Mesendoderm (in vitro differentiated cells): ENCODE measurements at regions not wholly inside any gene's neighbourhood (a gene's known extent, or its start where the extent isn't known, plus 50 kb on each side); places are given as distances from the start of the nearest gene placed in this dataset.
"Not testable (repeated sequence)": the region's sequence is repeated elsewhere in the genome, so short reads cannot be mapped to it uniquely, and the experiment has no call there.

ENCODE experiments used
- DNase-seq: peaks from one replicate; pipeline ENCODE4 v3.0.0; 2013
- H2AK5ac ChIP-seq: 2 replicates; pipeline ENCODE4 v1.6.1; 2013; ENCODE audit warnings: low read length, inconsistent platforms
- H2BK120ac ChIP-seq: 2 replicates; pipeline ENCODE4 v1.6.1; 2013; ENCODE audit warnings: low read depth, mild to moderate bottlenecking, low read length, moderate library complexity, mixed read lengths
- H2BK15ac ChIP-seq: replicated peaks from 2 replicates; pipeline ENCODE4 v1.6.1; 2013; ENCODE audit warnings: low read depth, mild to moderate bottlenecking, moderate library complexity
- H2BK5ac ChIP-seq: 2 replicates; pipeline ENCODE4 v1.6.1; 2013; ENCODE audit warnings: low read length, inconsistent platforms
- H3K18ac ChIP-seq: 2 replicates; pipeline ENCODE4 v1.6.1; 2013; ENCODE audit warnings: mild to moderate bottlenecking, low read length, mixed read lengths
- H3K23ac ChIP-seq: one replicate; pipeline ENCODE4 v1.6.1; 2013; ENCODE audit warnings: low read length
- H3K27ac ChIP-seq: 2 replicates; pipeline ENCODE4 v1.5.1; 2013; ENCODE audit warnings: low read depth, mild to moderate bottlenecking, inconsistent platforms, low read length, moderate library complexity
- H3K27me3 ChIP-seq: 2 replicates; pipeline ENCODE4 v1.6.1; 2013; ENCODE audit warnings: low read length, control low read depth, mild to moderate bottlenecking, inconsistent platforms; ENCODE audit not compliant: insufficient read depth, poor library complexity
- H3K36me3 ChIP-seq: 2 replicates; pipeline ENCODE4 v1.6.1; 2013; ENCODE audit warnings: low read length, inconsistent platforms; ENCODE audit not compliant: control insufficient read depth, insufficient read depth
- H3K4ac ChIP-seq: one replicate; pipeline ENCODE4 v1.6.1; 2013; ENCODE audit warnings: low read depth, mild to moderate bottlenecking, low read length, moderate library complexity
- H3K4me1 ChIP-seq: 2 replicates; pipeline ENCODE4 v1.6.1; 2013; ENCODE audit warnings: low read depth, low read length, inconsistent platforms; ENCODE audit not compliant: control insufficient read depth
- H3K4me2 ChIP-seq: 2 replicates; pipeline ENCODE4 v1.6.1; 2013; ENCODE audit warnings: low read length
- H3K4me3 ChIP-seq: 2 replicates; pipeline ENCODE4 v1.5.1; 2013; ENCODE audit warnings: mild to moderate bottlenecking, low read length
- H3K56ac ChIP-seq: one replicate; pipeline ENCODE4 v1.6.1; 2013; ENCODE audit warnings: low read length
- H3K79me1 ChIP-seq: 2 replicates; pipeline ENCODE4 v1.6.1; 2013; ENCODE audit warnings: low read length, inconsistent platforms
- H3K79me2 ChIP-seq: 2 replicates; pipeline ENCODE4 v1.6.1; 2013; ENCODE audit warnings: mild to moderate bottlenecking, low read length; ENCODE audit not compliant: control insufficient read depth, insufficient read depth
- H3K9ac ChIP-seq: 2 replicates; pipeline ENCODE4 v1.6.1; 2013; ENCODE audit warnings: low read length, inconsistent platforms
- H4K5ac ChIP-seq: one replicate; pipeline ENCODE4 v1.6.1; 2013; ENCODE audit warnings: low read length
- H4K8ac ChIP-seq: one replicate; pipeline ENCODE4 v1.6.1; 2013; ENCODE audit warnings: low read depth, mild to moderate bottlenecking, control low read depth, low read length, moderate library complexity
- WGBS: extraction: QIAGEN DNeasy Blood & Tissue Kit; methylation state at CpG from one replicate; pipeline ENCODE4 v1.1.7; 2013; ENCODE audit warnings: low lambda C conversion rate, missing lambda C conversion rate; ENCODE audit not compliant: insufficient coverage; ENCODE audit errors: extremely low coverage; 5-methylcytosine and 5-hydroxymethylcytosine counted together

DNA sequence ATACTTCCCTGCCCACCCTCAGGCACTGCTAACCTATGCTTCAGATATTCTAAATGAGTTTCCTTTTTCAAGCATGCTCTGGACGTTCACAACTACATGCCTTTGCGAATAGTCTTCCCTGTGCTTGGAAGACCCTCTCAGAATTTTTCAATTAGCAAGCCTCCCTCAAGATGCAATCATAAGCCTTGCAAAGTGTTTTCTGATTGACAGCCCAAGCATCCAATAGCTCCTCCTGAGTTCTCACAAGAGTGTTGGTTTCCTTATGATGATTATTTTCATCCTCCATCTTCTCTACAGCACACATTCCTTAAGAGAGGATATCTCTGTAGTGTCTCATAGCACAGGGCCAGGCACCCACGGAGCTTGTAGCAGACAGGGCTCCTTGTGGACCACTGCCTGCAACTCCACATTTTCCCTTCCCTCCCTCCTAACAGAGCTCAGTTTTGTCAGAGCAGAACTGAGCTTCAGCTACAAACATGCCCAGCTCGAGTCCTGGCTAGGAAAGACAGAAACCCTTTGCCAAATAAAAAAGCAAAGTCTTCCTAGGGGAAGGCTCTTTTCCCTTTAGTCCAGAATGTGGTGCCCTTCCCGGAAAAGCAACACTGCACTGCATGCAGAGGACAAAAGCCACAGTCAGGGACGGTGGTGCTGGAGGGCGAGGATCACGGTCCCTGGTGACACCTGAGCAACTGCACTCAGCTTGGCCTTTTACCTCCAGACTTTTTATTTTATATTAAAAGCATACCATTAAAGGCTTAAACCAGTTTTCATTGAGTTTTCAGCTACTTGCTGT lies 819.8 kb upstream of the ID2 start:
- H2BK15ac ChIP-seq: no peak overlapping the region

DNA sequence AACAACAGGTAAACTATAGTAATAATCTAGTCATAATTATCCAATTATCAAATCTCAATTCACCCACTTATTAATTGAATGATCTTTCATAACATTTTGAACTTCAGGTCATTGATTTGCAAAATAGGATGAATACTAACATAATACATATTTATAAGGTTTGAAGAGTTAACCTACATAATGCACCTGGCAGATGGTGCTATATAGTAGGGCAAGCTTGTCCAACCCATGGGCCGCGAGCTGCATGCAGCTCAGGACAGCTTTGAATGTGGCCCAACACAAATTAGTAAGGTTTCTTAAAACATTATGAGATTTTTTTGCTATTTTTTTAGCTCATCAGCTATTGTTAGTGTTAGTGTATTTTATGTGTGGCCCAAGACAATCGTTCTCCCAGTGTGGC lies 815.8 kb upstream of the ID2 start:
- Histone ChIP-seq H3K36me3 (no peaks in the 10 kb centered on the region), H2AK5ac (no peak overlapping the region), H3K27me3 (no peaks in the 10 kb centered on the region), H3K4me1 (peaks cover 9% of the 10 kb centered on the region), H3K27ac (no peak overlapping the region), H3K9ac (no peak overlapping the region), H2BK15ac (no peak overlapping the region), H3K23ac (no peak overlapping the region), H4K8ac (no peak overlapping the region), H2BK5ac (no peak overlapping the region), H3K4ac (no peak overlapping the region), H3K79me1 (no peaks in the 10 kb centered on the region), H3K56ac (no peak overlapping the region), H3K18ac (no peak overlapping the region), H3K4me3 (no peak overlapping the region), H2BK120ac (no peak overlapping the region), H4K5ac (no peak overlapping the region), H3K4me2 (no peak overlapping the region), H3K79me2 (no peaks in the 10 kb centered on the region)
- no CpG with 5 or more reads among the region's 3 CpGs for WGBS
- DNase-seq: no peak

More for the DNA sequence above, 819.8 kb upstream of the ID2 start:
- WGBS: no CpG with 5 or more reads among the region's 8 CpGs
- no peaks in the 10 kb centered on the region for H3K4me1 ChIP-seq
- H2AK5ac ChIP-seq: no peak overlapping the region
- no peaks in the 10 kb centered on the region for H3K36me3 ChIP-seq
- H3K27ac ChIP-seq: no peak overlapping the region
- H3K27me3 ChIP-seq: no peaks in the 10 kb centered on the region
- no peak overlapping the region for H3K56ac ChIP-seq
- H2BK5ac ChIP-seq: no peak overlapping the region
- H2BK120ac ChIP-seq: no peak overlapping the region
- H4K5ac ChIP-seq: no peak overlapping the region
- H3K4me3 ChIP-seq: no peak overlapping the region
- H3K4me2 ChIP-seq: no peak overlapping the region
- no peak overlapping the region for H3K23ac ChIP-seq
- no peak overlapping the region for H3K9ac ChIP-seq
- no peaks in the 10 kb centered on the region for H3K79me2 ChIP-seq
- DNase-seq: no peak
- no peaks in the 10 kb centered on the region for H3K79me1 ChIP-seq
- no peak overlapping the region for H3K4ac ChIP-seq
- H3K18ac ChIP-seq: no peak overlapping the region
- no peak overlapping the region for H4K8ac ChIP-seq

- H2AK5ac ChIP-seq: no peak overlapping the region
- H3K4me3 ChIP-seq: no peak overlapping the region
- no peak overlapping the region for H4K5ac ChIP-seq
- H4K8ac ChIP-seq: no peak overlapping the region
- no peak overlapping the region for H3K18ac ChIP-seq
- H3K9ac ChIP-seq: no peak overlapping the region
- H3K27ac ChIP-seq: no peak overlapping the region
- WGBS: no CpG with 5 or more reads among the region's 2 CpGs
- no peak overlapping the region for H2BK15ac ChIP-seq
- no peak overlapping the region for H3K56ac ChIP-seq
- H3K4ac ChIP-seq: no peak overlapping the region
- H3K4me1 ChIP-seq: peaks cover 11% of the 10 kb centered on the region
- no peaks in the 10 kb centered on the region for H3K79me2 ChIP-seq
- no peak overlapping the region for H3K23ac ChIP-seq
- DNase-seq: no peak
- no peak overlapping the region for H3K4me2 ChIP-seq
- no peaks in the 10 kb centered on the region for H3K27me3 ChIP-seq
- no peak overlapping the region for H2BK5ac ChIP-seq
- no peaks in the 10 kb centered on the region for H3K79me1 ChIP-seq
- H3K36me3 ChIP-seq: no peaks in the 10 kb centered on the region
- H2BK120ac ChIP-seq: no peak overlapping the region
These were observed 815.0 kb upstream of the ID2 start for GRCh38 chr2:7866825-7867224.

GRCh38 chr2:7867867-7868266 lies 814.0 kb upstream of the ID2 start:
- Histone ChIP-seq H3K23ac (no peak overlapping the region), H2BK15ac (no peak overlapping the region), H3K56ac (no peak overlapping the region), H3K4me1 (peaks cover 11% of the 10 kb centered on the region), H3K27ac (no peak overlapping the region), H3K27me3 (no peaks in the 10 kb centered on the region), H3K9ac (no peak overlapping the region), H4K8ac (no peak overlapping the region), H2BK5ac (no peak overlapping the region), H3K4ac (no peak overlapping the region), H3K4me3 (no peak overlapping the region), H3K79me2 (no peaks in the 10 kb centered on the region), H2BK120ac (no peak overlapping the region), H4K5ac (no peak overlapping the region), H2AK5ac (no peak overlapping the region), H3K4me2 (no peak overlapping the region), H3K18ac (no peak overlapping the region), H3K79me1 (no peaks in the 10 kb centered on the region), H3K36me3 (no peaks in the 10 kb centered on the region)
- WGBS: no CpG with 5 or more reads among the region's 2 CpGs
- DNase-seq: no peak

DNA sequence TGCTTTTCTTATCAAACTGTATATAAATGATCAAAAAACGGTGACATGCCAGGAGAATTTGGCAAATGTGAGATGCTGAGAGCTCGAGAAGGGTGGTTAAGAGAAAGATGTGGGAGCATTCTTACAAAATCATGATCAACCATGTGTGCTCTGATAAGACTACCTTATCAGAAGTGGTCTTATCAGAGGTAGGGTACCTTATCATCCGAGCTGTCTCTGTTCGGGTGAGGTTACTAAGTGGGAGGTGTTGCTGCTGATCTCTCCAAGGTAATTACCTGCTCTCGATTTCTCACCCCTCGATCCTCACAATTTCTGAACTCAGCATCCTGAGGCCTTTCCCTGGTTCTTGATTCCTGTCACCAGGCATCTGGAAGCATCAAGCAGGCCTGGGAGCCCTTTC lies 813.0 kb upstream of the ID2 start:
- Histone ChIP-seq H3K56ac (no peak overlapping the region), H3K4ac (no peak overlapping the region), H2BK15ac (no peak overlapping the region), H3K27me3 (no peaks in the 10 kb centered on the region), H3K23ac (no peak overlapping the region), H3K18ac (no peak overlapping the region), H4K5ac (no peak overlapping the region), H3K9ac (no peak overlapping the region), H2AK5ac (no peak overlapping the region), H3K4me1 (peaks cover 11% of the 10 kb centered on the region), H3K79me2 (no peaks in the 10 kb centered on the region), H3K27ac (no peak overlapping the region), H4K8ac (no peak overlapping the region), H3K36me3 (no peaks in the 10 kb centered on the region), H3K79me1 (no peaks in the 10 kb centered on the region), H2BK120ac (no peak overlapping the region), H3K4me3 (no peak overlapping the region), H2BK5ac (no peak overlapping the region), H3K4me2 (no peak overlapping the region)
- peak; percentile 90 for DNase-seq
- WGBS: no CpG with 5 or more reads among the region's 6 CpGs

DNA sequence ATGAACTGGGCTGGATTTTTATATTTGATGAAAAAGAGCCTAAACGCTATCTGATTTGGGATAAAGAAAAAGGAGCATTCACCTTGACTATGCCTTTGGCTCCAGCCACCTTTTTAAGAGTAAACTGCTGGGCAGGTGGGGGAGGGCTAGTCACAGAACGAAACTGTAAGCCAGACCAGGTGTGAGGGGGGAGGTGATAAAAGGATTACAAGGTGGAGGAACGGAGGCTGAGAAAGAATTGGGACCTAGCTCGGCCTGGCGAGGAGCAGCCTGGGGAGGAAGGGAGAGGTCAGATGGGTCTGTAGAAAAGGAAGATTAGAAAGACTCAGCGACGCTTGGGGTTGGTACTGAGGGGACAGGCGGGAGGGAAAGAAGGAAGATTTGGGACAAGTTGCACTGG lies 805.4 kb upstream of the ID2 start:
- not testable (repeated sequence) for H2BK120ac ChIP-seq, H2BK15ac ChIP-seq, H3K79me1 ChIP-seq, H3K79me2 ChIP-seq, H3K36me3 ChIP-seq, H3K27me3 ChIP-seq, H3K56ac ChIP-seq, H3K9ac ChIP-seq, H3K4me3 ChIP-seq, H3K4me1 ChIP-seq, H3K27ac ChIP-seq, H2BK5ac ChIP-seq, H3K4me2 ChIP-seq, H3K4ac ChIP-seq, H4K8ac ChIP-seq, H3K23ac ChIP-seq, H3K18ac ChIP-seq, H2AK5ac ChIP-seq, H4K5ac ChIP-seq
- DNase-seq: peak; percentile 86
- no CpG with 5 or more reads among the region's 8 CpGs for WGBS
